GM18867 (cell line): ENCODE measurements at regions not wholly inside any gene's neighbourhood (a gene's known extent, or its start where the extent isn't known, plus 50 kb on each side); places are given as distances from the start of the nearest gene placed in this dataset.

Experiments used
- ATAC-seq: cut with Tn5 transposase; IDR thresholded peaks from one replicate; pipeline ENCODE4 v1.9.1; 2021; ENCODE audit warnings: mild to moderate bottlenecking, moderate library complexity; ENCODE audit not compliant: unreplicated experiment

GRCh38 chr2:55973673-55974072 is 50.1 kb upstream of the EFEMP1 start:
- ATAC-seq, result no peak

GRCh38 chr2:55976681-55977080 is 53.1 kb upstream of the EFEMP1 start:
- ATAC-seq, result no peak

GRCh38 chr2:55985406-55985805 is 61.8 kb upstream of the EFEMP1 start:
- peak; percentile 98 for ATAC-seq

- ATAC-seq, result peak; percentile 9
These were observed 62.4 kb upstream of the EFEMP1 start for GRCh38 chr2:55986001-55986400.

GRCh38 chr2:55986700-55987440 is 63.3 kb upstream of the EFEMP1 start:
- no peak for ATAC-seq

- ATAC-seq, result no peak
These were observed 65.8 kb upstream of the EFEMP1 start for GRCh38 chr2:55989405-55989804.

GRCh38 chr2:55992455-55992854 is 68.9 kb upstream of the EFEMP1 start:
- no peak for ATAC-seq

GRCh38 chr2:55993685-55994084 is 70.1 kb upstream of the EFEMP1 start:
- no peak for ATAC-seq

- ATAC-seq, result no peak
These were observed 71.6 kb upstream of the EFEMP1 start for GRCh38 chr2:55995211-55995610.

GRCh38 chr2:55995902-55996301 is 72.3 kb upstream of the EFEMP1 start:
- ATAC-seq, result no peak

- ATAC-seq, result no peak
These were observed 75.6 kb upstream of the EFEMP1 start for GRCh38 chr2:55999231-55999630.

GRCh38 chr2:55999790-56000189 is 76.2 kb upstream of the EFEMP1 start:
- no peak for ATAC-seq

- no peak for ATAC-seq
These were observed 78.4 kb upstream of the EFEMP1 start for GRCh38 chr2:56001947-56002346.

- ATAC-seq, result no peak
These were observed 85.3 kb upstream of the EFEMP1 start for GRCh38 chr2:56008661-56009431.

- no peak for ATAC-seq
These were observed 86.3 kb upstream of the EFEMP1 start for GRCh38 chr2:56009758-56010458.

- ATAC-seq, result no peak
These were observed 88.0 kb upstream of the EFEMP1 start for GRCh38 chr2:56011624-56012023.

GRCh38 chr2:56012221-56012765 is 88.7 kb upstream of the EFEMP1 start:
- no peak for ATAC-seq

- ATAC-seq, result no peak
These were observed 89.9 kb upstream of the EFEMP1 start for GRCh38 chr2:56013475-56013874.

- ATAC-seq, result no peak
These were observed 90.6 kb upstream of the EFEMP1 start for GRCh38 chr2:56014046-56014730.

- no peak for ATAC-seq
These were observed 92.1 kb upstream of the EFEMP1 start for GRCh38 chr2:56015711-56016115.

GRCh38 chr2:56017784-56018183 is 94.2 kb upstream of the EFEMP1 start:
- ATAC-seq, result no peak
